PFSK-1 (cell line): ENCODE measurements at regions not wholly inside any gene's neighbourhood (a gene's known extent, or its start where the extent isn't known, plus 50 kb on each side); places are given as distances from the start of the nearest gene placed in this dataset.

ENCODE experiments used
- FOXP2 ChIP-seq: optimal IDR thresholded peaks from 2 replicates; pipeline ENCODE3; 2011; ENCODE audit warnings: borderline replicate concordance, control low read depth, inconsistent platforms; ENCODE audit not compliant: insufficient read depth; ENCODE audit errors: extremely low read length, extremely low read depth
- POLR2AphosphoS5 ChIP-seq: IDR thresholded peaks from 2 replicates; pipeline ENCODE4 v1.6.1; 2012; ENCODE audit warnings: low read depth, mild to moderate bottlenecking, control low read depth, low read length, moderate library complexity
- REST ChIP-seq, 2 experiments: IDR thresholded peaks; 2 replicates each; pipeline versions ENCODE4 v1.6.1 to v1.8.0; 2011 to 2012; ENCODE audit warnings: low read depth in 2 of 2, low read length in 2 of 2, control low read depth in 1 of 2, inconsistent platforms in 1 of 2, mild to moderate bottlenecking in 1 of 2, moderate library complexity in 1 of 2; ENCODE audit not compliant: insufficient read depth in 1 of 2
- SIN3A ChIP-seq: IDR thresholded peaks from 2 replicates; pipeline ENCODE4 v1.6.1; 2012; ENCODE audit warnings: mild to moderate bottlenecking, low read length, moderate library complexity, borderline replicate concordance; ENCODE audit not compliant: insufficient read depth
- TAF1 ChIP-seq: IDR thresholded peaks from 2 replicates; pipeline ENCODE4 v1.6.1; 2012; ENCODE audit warnings: low read length, control low read depth, borderline replicate concordance; ENCODE audit not compliant: insufficient read depth

- TF ChIP-seq REST (IDR thresholded peaks at IDR 0.05; ENCODE audit: insufficient read depth in 1 of 2, low read depth in 2 of 2, low read length in 2 of 2) (0 out of 4 replicates have a peak, but pooled peaks of 1 of the 2 experiments have one; percentile 21), TAF1 (no peak), POLR2AphosphoS5 (peak; percentile 27; the same call in 1 of the 2 replicates), FOXP2 (no peak), SIN3A (peak; percentile 75; the same call in 1 of the 2 replicates)
Measured at GRCh38 chr4:147286846-147287587, 193.9 kb upstream of the EDNRA start.

GRCh38 chr4:147287588-147287890 lies 193.4 kb upstream of the EDNRA start:
- no peak for TF ChIP-seq FOXP2
- TF ChIP-seq SIN3A, result no peak
- no peak for TF ChIP-seq TAF1

GRCh38 chr4:147288512-147288911 lies 192.4 kb upstream of the EDNRA start:
- no peak for TF ChIP-seq SIN3A
- no peak for TF ChIP-seq FOXP2
- TF ChIP-seq TAF1, result no peak
- no peak for TF ChIP-seq REST (IDR thresholded peaks at IDR 0.05; ENCODE audit: insufficient read depth in 1 of 2, low read depth in 2 of 2, low read length in 2 of 2)
- no peak for TF ChIP-seq POLR2AphosphoS5

GRCh38 chr4:147289181-147289580 lies 191.7 kb upstream of the EDNRA start:
- no peak for TF ChIP-seq FOXP2
- TF ChIP-seq REST (IDR thresholded peaks at IDR 0.05; ENCODE audit: insufficient read depth in 1 of 2, low read depth in 2 of 2, low read length in 2 of 2), result no peak
- TF ChIP-seq TAF1, result no peak
- no peak for TF ChIP-seq SIN3A
- no peak for TF ChIP-seq POLR2AphosphoS5

GRCh38 chr4:147299205-147299604 lies 181.7 kb upstream of the EDNRA start:
- no peak for TF ChIP-seq SIN3A
- TF ChIP-seq POLR2AphosphoS5, result no peak
- TF ChIP-seq FOXP2, result no peak
- no peak for TF ChIP-seq TAF1
- no peak for TF ChIP-seq REST (IDR thresholded peaks at IDR 0.05; ENCODE audit: insufficient read depth in 1 of 2, low read depth in 2 of 2, low read length in 2 of 2)
